Left forelimb (tissue), 1 donor: ENCODE measurements at regions not wholly inside any gene's neighbourhood (a gene's known extent, or its start where the extent isn't known, plus 50 kb on each side); places are given as distances from the start of the nearest gene placed in this dataset.
"Not testable (repeated sequence)": the region's sequence is repeated elsewhere in the genome, so short reads cannot be mapped to it uniquely, and the experiment has no call there.

Experiments used
- DNase-seq: peaks from one replicate; pipeline ENCODE4 v3.0.0-alpha.2; 2018; ENCODE audit warnings: low spot score

GRCh38 chr2:14752295-14752694, 119.8 kb downstream of the LRATD1 start:
- no peak for DNase-seq

GRCh38 chr2:14756122-14756541, 123.6 kb downstream of the LRATD1 start:
- DNase-seq: no peak

GRCh38 chr2:14756981-14757657, 124.6 kb downstream of the LRATD1 start:
- DNase-seq: no peak

GRCh38 chr2:14759082-14759481, 126.6 kb downstream of the LRATD1 start:
- DNase-seq: no peak

- DNase-seq: no peak
These were observed 127.7 kb downstream of the LRATD1 start for GRCh38 chr2:14760169-14760568.

- DNase-seq: no peak
These were observed 128.6 kb downstream of the LRATD1 start for GRCh38 chr2:14761118-14761517.

GRCh38 chr2:14773696-14774095, 141.2 kb downstream of the LRATD1 start:
- DNase-seq: no peak

- no peak for DNase-seq
These were observed 142.0 kb downstream of the LRATD1 start for GRCh38 chr2:14774436-14774968.

- no peak for DNase-seq
These were observed 143.7 kb downstream of the LRATD1 start for GRCh38 chr2:14776216-14776615.

GRCh38 chr2:14778015-14778414, 145.5 kb downstream of the LRATD1 start:
- no peak for DNase-seq

- no peak for DNase-seq
These were observed 146.7 kb downstream of the LRATD1 start for GRCh38 chr2:14779252-14779651.

- no peak for DNase-seq
These were observed 148.6 kb downstream of the LRATD1 start for GRCh38 chr2:14781142-14781541.

GRCh38 chr2:14788814-14789213, 156.3 kb downstream of the LRATD1 start:
- DNase-seq: not testable (repeated sequence)

GRCh38 chr2:14790041-14790640, 157.6 kb downstream of the LRATD1 start:
- no peak for DNase-seq

- no peak for DNase-seq
These were observed 171.5 kb downstream of the LRATD1 start for GRCh38 chr2:14803994-14804393.

- DNase-seq: no peak
These were observed 172.4 kb downstream of the LRATD1 start for GRCh38 chr2:14804902-14805301.

- DNase-seq: no peak
These were observed 174.1 kb downstream of the LRATD1 start for GRCh38 chr2:14806613-14807012.

GRCh38 chr2:14815201-14815600, 182.7 kb downstream of the LRATD1 start:
- no peak for DNase-seq

GRCh38 chr2:14816069-14817060, 183.8 kb downstream of the LRATD1 start:
- no peak for DNase-seq

GRCh38 chr2:14817848-14818247, 185.3 kb downstream of the LRATD1 start:
- DNase-seq: no peak

- DNase-seq: no peak
These were observed 194.0 kb downstream of the LRATD1 start for GRCh38 chr2:14826518-14826917.

GRCh38 chr2:14827226-14828023, 194.9 kb downstream of the LRATD1 start:
- no peak for DNase-seq
